H1 (cell line): ENCODE measurements at regions not wholly inside any gene's neighbourhood (a gene's known extent, or its start where the extent isn't known, plus 50 kb on each side); places are given as distances from the start of the nearest gene placed in this dataset.

Source experiments
- CTCF ChIA-PET: fragments of 300-600 bp; sonication (Branson Sonifier 250); formaldehyde crosslinking; loops from one replicate; lab custom pipeline; 2021; ENCODE audit not compliant: partially characterized antibody; lab: Charles Lee
- POLR2A ChIA-PET: fragments of 300-600 bp; sonication (Branson Sonifier 250); formaldehyde crosslinking; loops from one replicate; lab custom pipeline; 2021; ENCODE audit warnings: inconsistent platforms; ENCODE audit not compliant: partially characterized antibody; lab: Charles Lee
- DNase-seq, 2 experiments: peaks; one replicate each; pipeline versions ENCODE4 v3.0.0 to v3.0.0-alpha.2; 2010 to 2022; ENCODE audit warnings: low spot score in 2 of 2, low read depth in 1 of 2, mixed read lengths in 1 of 2
- FAIRE-seq: peaks from 2 replicates; lab custom pipeline; 2011; peaks lifted over from hg19 to GRCh38; lab: Jason Lieb, UNC
- H2AFZ ChIP-seq: 2 replicates; pipeline ENCODE4 v1.8.1; 2012; ENCODE audit warnings: low read length, inconsistent platforms
- H2AK5ac ChIP-seq: 2 replicates; pipeline ENCODE4 v1.6.1; 2013; ENCODE audit warnings: low read depth, low read length
- H2BK120ac ChIP-seq: replicated peaks from 2 replicates; pipeline ENCODE3; 2013; ENCODE audit warnings: low read depth, low read length, inconsistent platforms
- H2BK12ac ChIP-seq: 2 replicates; pipeline ENCODE4 v1.6.1; 2013; ENCODE audit warnings: low read depth, low read length
- H2BK15ac ChIP-seq: 2 replicates; pipeline ENCODE4 v1.6.1; 2013; ENCODE audit warnings: low read length
- H2BK20ac ChIP-seq: 2 replicates; pipeline ENCODE4 v1.6.1; 2013; ENCODE audit warnings: low read length
- H2BK5ac ChIP-seq: 2 replicates; pipeline ENCODE4 v1.6.1; 2013; ENCODE audit warnings: low read depth, low read length
- H3K14ac ChIP-seq: 2 replicates; pipeline ENCODE4 v1.6.1; 2013; ENCODE audit warnings: inconsistent platforms; ENCODE audit not compliant: insufficient read length
- H3K18ac ChIP-seq: 2 replicates; pipeline ENCODE4 v1.6.1; 2013; ENCODE audit warnings: low read length; ENCODE audit errors: extremely low read depth
- H3K23ac ChIP-seq: 2 replicates; pipeline ENCODE4 v1.6.1; 2013; ENCODE audit warnings: inconsistent platforms; ENCODE audit not compliant: insufficient read length
- H3K23me2 ChIP-seq: 2 replicates; pipeline ENCODE4 v1.6.1; 2013; ENCODE audit warnings: low read depth, low read length
- H3K27ac ChIP-seq: 2 replicates; pipeline ENCODE4 v1.6.1; 2011; ENCODE audit warnings: low read depth, low read length, inconsistent platforms
- H3K27me3 ChIP-seq, 4 experiments: replicated peaks in 1 of 4; 1 replicate in 1 of 4; 2 replicates in 3 of 4; pipeline versions ENCODE4 v1.6.1 to v1.8.1; 2011 to 2013; ENCODE audit warnings: low read length in 3 of 4, mild to moderate bottlenecking in 3 of 4, inconsistent platforms in 2 of 4, mixed read lengths in 2 of 4, moderate library complexity in 1 of 4; ENCODE audit not compliant: control insufficient read depth in 3 of 4, insufficient read depth in 3 of 4; ENCODE audit errors: extremely low read depth in 1 of 4
- H3K36me3 ChIP-seq, 4 experiments: 2 replicates each; pipeline versions ENCODE4 v1.6.1 to v1.8.1; 2011 to 2013; ENCODE audit warnings: mild to moderate bottlenecking in 4 of 4, low read length in 3 of 4, moderate library complexity in 2 of 4, control low read depth in 1 of 4, inconsistent platforms in 1 of 4; ENCODE audit not compliant: insufficient read depth in 4 of 4, control insufficient read depth in 2 of 4
- H3K4ac ChIP-seq: replicated peaks from 2 replicates; pipeline ENCODE3; 2013; ENCODE audit warnings: low read length, low read depth, mixed read lengths, inconsistent platforms; ENCODE audit not compliant: insufficient read length
- H3K4me1 ChIP-seq, 4 experiments: replicated peaks in 1 of 4; 1 replicate in 1 of 4; 2 replicates in 3 of 4; pipeline versions ENCODE4 v1.6.1 to v1.8.1; 2011 to 2013; ENCODE audit warnings: low read length in 3 of 4, inconsistent platforms in 2 of 4, mixed read lengths in 1 of 4; ENCODE audit not compliant: insufficient read depth in 4 of 4, control insufficient read depth in 3 of 4
- H3K4me2 ChIP-seq, 2 experiments: 2 replicates each; pipeline versions ENCODE4 v1.6.1 to v1.8.1; 2011 to 2013; ENCODE audit warnings: low read depth in 2 of 2, low read length in 2 of 2, control low read depth in 1 of 2, inconsistent platforms in 1 of 2, mild to moderate bottlenecking in 1 of 2; ENCODE audit not compliant: insufficient read depth in 1 of 2
- H3K4me3 ChIP-seq, 4 experiments: fragments of 200-600, 300-600 bp in 1 of 4; sonication (generic), shearing (Covaris generic), sonication (Bioruptor Twin) in 1 of 4; 2 replicates each; pipeline versions ENCODE4 v1.5.1 to v1.8.1; 2011 to 2016; ENCODE audit warnings: low read length in 4 of 4, low read depth in 3 of 4, control low read depth in 2 of 4, inconsistent platforms in 2 of 4, mild to moderate bottlenecking in 2 of 4, mixed read lengths in 1 of 4, moderate library complexity in 1 of 4; ENCODE audit not compliant: insufficient read depth in 2 of 4; ENCODE audit errors: extremely low read depth in 1 of 4
- H3K56ac ChIP-seq: replicated peaks from 2 replicates; pipeline ENCODE3; 2013; ENCODE audit warnings: low read depth, mild to moderate bottlenecking, mixed read lengths, low read length, inconsistent platforms; ENCODE audit not compliant: insufficient read length
- H3K79me1 ChIP-seq: 2 replicates; pipeline ENCODE4 v1.6.1; 2013; ENCODE audit warnings: low read depth, low read length, control low read depth
- H3K79me2 ChIP-seq, 2 experiments: 2 replicates each; pipeline versions ENCODE4 v1.6.1 to v1.8.1; 2012 to 2013; ENCODE audit warnings: low read length in 2 of 2, mild to moderate bottlenecking in 2 of 2, inconsistent platforms in 1 of 2; ENCODE audit not compliant: insufficient read depth in 2 of 2, control insufficient read depth in 1 of 2
- H3K9ac ChIP-seq, 4 experiments: replicated peaks in 1 of 4; 1 replicate in 1 of 4; 2 replicates in 3 of 4; pipeline versions ENCODE4 v1.6.1 to v1.8.1; 2011 to 2013; ENCODE audit warnings: low read depth in 3 of 4, low read length in 3 of 4, control low read depth in 2 of 4, mild to moderate bottlenecking in 2 of 4, moderate library complexity in 2 of 4, inconsistent platforms in 1 of 4; ENCODE audit errors: extremely low read depth in 1 of 4
- H3K9me3 ChIP-seq, 2 experiments: 2 replicates each; pipeline versions ENCODE4 v1.6.1 to v1.8.1; 2012 to 2013; ENCODE audit warnings: mild to moderate bottlenecking in 2 of 2, moderate library complexity in 2 of 2, control low read depth in 1 of 2, inconsistent platforms in 1 of 2, low read depth in 1 of 2, low read length in 1 of 2, mixed read lengths in 1 of 2; ENCODE audit not compliant: insufficient read depth in 2 of 2
- H4K20me1 ChIP-seq, 2 experiments: replicated peaks in 1 of 2; 2 replicates each; pipeline versions ENCODE3 to v1.8.1; 2011 to 2013; ENCODE audit warnings: inconsistent platforms in 2 of 2, low read length in 2 of 2, mild to moderate bottlenecking in 1 of 2; ENCODE audit not compliant: insufficient read depth in 2 of 2, control insufficient read depth in 1 of 2
- H4K5ac ChIP-seq: 2 replicates; pipeline ENCODE4 v1.6.1; 2013; ENCODE audit warnings: low read length, low read depth, mixed read lengths, inconsistent platforms; ENCODE audit not compliant: insufficient read length
- H4K8ac ChIP-seq: 2 replicates; pipeline ENCODE4 v1.8.0; 2013; ENCODE audit warnings: mild to moderate bottlenecking, moderate library complexity, low read length, inconsistent platforms; ENCODE audit not compliant: insufficient read depth; ENCODE audit errors: extremely low read depth
- H4K91ac ChIP-seq: replicated peaks from 2 replicates; pipeline ENCODE3; 2013; ENCODE audit warnings: low read length, mixed read lengths, inconsistent platforms; ENCODE audit not compliant: insufficient read length
- BACH1 ChIP-seq: IDR thresholded peaks from 2 replicates; pipeline ENCODE4 v1.6.1; 2012; ENCODE audit warnings: low read length, improper control_type of control experiment
- CBX5 ChIP-seq: fragments of 300-800, 300-1000 bp; sonication (generic); IDR thresholded peaks from 2 replicates; pipeline ENCODE4 v1.7.1; 2016; ENCODE audit warnings: antibody characterized with exemption, low read length, low read depth
- FOSL1 ChIP-seq: IDR thresholded peaks from 2 replicates; pipeline ENCODE4 v1.6.1; 2011; ENCODE audit warnings: mild to moderate bottlenecking, low read depth, low read length, moderate library complexity; ENCODE audit not compliant: insufficient read depth
- KDM1A ChIP-seq: fragments of 200-600, 300-600 bp; sonication (generic); IDR thresholded peaks from 2 replicates; pipeline ENCODE4 v1.7.1; 2016; ENCODE audit warnings: mild to moderate bottlenecking, low read length, borderline replicate concordance
- KDM5A ChIP-seq: fragments of 200-600 bp; IDR thresholded peaks from 2 replicates; pipeline ENCODE4 v1.7.1; 2012; ENCODE audit warnings: mild to moderate bottlenecking, low read length, inconsistent platforms, mixed read lengths
- NANOG ChIP-seq: IDR thresholded peaks from 2 replicates; pipeline ENCODE4 v1.6.1; 2011; ENCODE audit warnings: low read length, low read depth, mild to moderate bottlenecking, inconsistent platforms; ENCODE audit not compliant: insufficient read depth, poor library complexity, severe bottlenecking
- NRF1 ChIP-seq: IDR thresholded peaks from 2 replicates; pipeline ENCODE4 v1.6.1; 2011; ENCODE audit warnings: mild to moderate bottlenecking, low read depth, low read length, improper control_type of control experiment
- SIX5 ChIP-seq: IDR thresholded peaks from 2 replicates; pipeline ENCODE4 v1.6.1; 2011; ENCODE audit warnings: mild to moderate bottlenecking, low read depth, low read length
- SUZ12 ChIP-seq: fragments of 200-600 bp; sonication (generic); IDR thresholded peaks from 2 replicates; pipeline ENCODE4 v1.6.1; 2012; ENCODE audit warnings: mild to moderate bottlenecking, inconsistent platforms, low read length, moderate library complexity, mixed read lengths
- WGBS, 2 experiments: shearing (Covaris generic) in 1 of 2; methylation state at CpG; one replicate each; pipeline versions ENCODE4 v1.1.6 to v1.1.7; 2013 to 2015; ENCODE audit warnings: low lambda C conversion rate in 2 of 2, mixed read lengths in 2 of 2, inconsistent platforms in 1 of 2, low coverage in 1 of 2, missing lambda C conversion rate in 1 of 2; ENCODE audit not compliant: insufficient replicate concordance in 2 of 2, insufficient coverage in 1 of 2, insufficient read length in 1 of 2; ENCODE audit errors: extremely low coverage in 1 of 2, missing lambda C conversion rate in 1 of 2; 5-methylcytosine and 5-hydroxymethylcytosine counted together
- TF ChIP-seq, protein P1 (sequence below), 3 experiments: IDR thresholded peaks; 1 replicate in 2 of 3; 2 replicates in 1 of 3; pipeline versions ENCODE4 v1.5.1 to v1.6.1; 2011; ENCODE audit warnings: low read length in 3 of 3, mild to moderate bottlenecking in 3 of 3, inconsistent platforms in 2 of 3, low read depth in 1 of 3, moderate library complexity in 1 of 3; ENCODE audit not compliant: insufficient read depth in 1 of 3; ENCODE audit errors: control extremely low read depth in 1 of 3

GRCh38 chr14:97572583-97573458, 775.6 kb downstream of the VRK1 start:
- no peak overlapping the region for H3K4ac ChIP-seq
- POLR2A ChIA-PET: no interaction called here
- TF ChIP-seq KDM1A (no peak), NRF1 (no peak), NANOG (no peak), FOSL1 (no peak), CBX5 (no peak), BACH1 (no peak), KDM5A (no peak), SIX5 (no peak), SUZ12 (no peak)
- TF ChIP-seq, protein P1, sequence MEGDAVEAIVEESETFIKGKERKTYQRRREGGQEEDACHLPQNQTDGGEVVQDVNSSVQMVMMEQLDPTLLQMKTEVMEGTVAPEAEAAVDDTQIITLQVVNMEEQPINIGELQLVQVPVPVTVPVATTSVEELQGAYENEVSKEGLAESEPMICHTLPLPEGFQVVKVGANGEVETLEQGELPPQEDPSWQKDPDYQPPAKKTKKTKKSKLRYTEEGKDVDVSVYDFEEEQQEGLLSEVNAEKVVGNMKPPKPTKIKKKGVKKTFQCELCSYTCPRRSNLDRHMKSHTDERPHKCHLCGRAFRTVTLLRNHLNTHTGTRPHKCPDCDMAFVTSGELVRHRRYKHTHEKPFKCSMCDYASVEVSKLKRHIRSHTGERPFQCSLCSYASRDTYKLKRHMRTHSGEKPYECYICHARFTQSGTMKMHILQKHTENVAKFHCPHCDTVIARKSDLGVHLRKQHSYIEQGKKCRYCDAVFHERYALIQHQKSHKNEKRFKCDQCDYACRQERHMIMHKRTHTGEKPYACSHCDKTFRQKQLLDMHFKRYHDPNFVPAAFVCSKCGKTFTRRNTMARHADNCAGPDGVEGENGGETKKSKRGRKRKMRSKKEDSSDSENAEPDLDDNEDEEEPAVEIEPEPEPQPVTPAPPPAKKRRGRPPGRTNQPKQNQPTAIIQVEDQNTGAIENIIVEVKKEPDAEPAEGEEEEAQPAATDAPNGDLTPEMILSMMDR (IDR thresholded peaks at IDR 0.05; ENCODE audit: control extremely low read depth in 1 of 3, insufficient read depth in 1 of 3, low read depth in 1 of 3, low read length in 3 of 3): no peak

More at GRCh38 chr14:97572583-97573458, 775.6 kb downstream of the VRK1 start:
- H4K91ac ChIP-seq: no peak overlapping the region
- FAIRE-seq (no peak), DNase-seq (no peak)
- no peak overlapping the region for H4K8ac ChIP-seq
- H2BK120ac ChIP-seq: no peak overlapping the region
- no peak overlapping the region for H2BK5ac ChIP-seq
- H3K9me3 ChIP-seq: no peaks in the 10 kb centered on the region
- no peak overlapping the region for H2AFZ ChIP-seq
- H3K4me1 ChIP-seq: peaks cover 0 to 8% (median 5%) of the 10 kb centered on the region in 4 experiments; a peak in 4 of 7 replicates
- H3K27me3 ChIP-seq: no peaks in the 10 kb centered on the region
- no peak overlapping the region for H3K27ac ChIP-seq
- H3K79me1 ChIP-seq: no peaks in the 10 kb centered on the region
- no peaks in the 10 kb centered on the region for H3K79me2 ChIP-seq
- no peaks in the 10 kb centered on the region for H3K23me2 ChIP-seq
- H3K18ac ChIP-seq: no peak overlapping the region
- no peak overlapping the region for H3K56ac ChIP-seq
- WGBS, 2 experiments: 57% methylated on average over 19 of the region's 19 CpGs; no CpG with 5 or more reads in 1 of the 2 experiments
- no peak overlapping the region for H2BK12ac ChIP-seq
- H4K5ac ChIP-seq: no peak overlapping the region
- no peak overlapping the region for H3K9ac ChIP-seq
- no peak overlapping the region for H2AK5ac ChIP-seq
- 0 out of 2 replicates have a peak overlapping the region, but pooled peaks have one; percentile 55 for H2BK20ac ChIP-seq
- no peak overlapping the region for H3K23ac ChIP-seq
- no peaks in the 10 kb centered on the region for H4K20me1 ChIP-seq
- H3K4me2 ChIP-seq: peak overlapping the region in 1 of 2 experiments; percentile 24; a peak in 1 of 4 replicates
- H3K36me3 ChIP-seq: no peaks in the 10 kb centered on the region
- no peak overlapping the region for H3K14ac ChIP-seq
- no peak overlapping the region for H3K4me3 ChIP-seq
- CTCF ChIA-PET: interaction anchor here (0.6 to 0.8 kb wide), 3 partner anchors 12 to 210 kb away, joined by 3 read pairs; no protein-coding TSS in a partner anchor
- H2BK15ac ChIP-seq: no peak overlapping the region
